HFF-Myc (cell line): ENCODE measurements at regions not wholly inside any gene's neighbourhood (a gene's known extent, or its start where the extent isn't known, plus 50 kb on each side); places are given as distances from the start of the nearest gene placed in this dataset.
A peak's percentile ranks its signal among the peaks of the same experiment; 100 is the strongest.
"Not testable (repeated sequence)": the region's sequence is repeated elsewhere in the genome, so short reads cannot be mapped to it uniquely, and the experiment has no call there.

Experiments
- DNase-seq: peaks from one replicate; pipeline ENCODE4 v3.0.0-alpha.2; 2011; ENCODE audit warnings: low read depth; ENCODE audit errors: extremely low read depth
- H3K4me3 ChIP-seq: replicated peaks from 2 replicates; pipeline ENCODE4 v1.5.1; 2011; ENCODE audit warnings: low read depth, mild to moderate bottlenecking, control low read depth, low read length
- TF ChIP-seq, protein P1 (sequence below): IDR thresholded peaks from 2 replicates; pipeline ENCODE4 v1.5.1; 2012; ENCODE audit warnings: mild to moderate bottlenecking, low read depth, low read length, control low read depth; ENCODE audit errors: missing control alignments

DNA sequence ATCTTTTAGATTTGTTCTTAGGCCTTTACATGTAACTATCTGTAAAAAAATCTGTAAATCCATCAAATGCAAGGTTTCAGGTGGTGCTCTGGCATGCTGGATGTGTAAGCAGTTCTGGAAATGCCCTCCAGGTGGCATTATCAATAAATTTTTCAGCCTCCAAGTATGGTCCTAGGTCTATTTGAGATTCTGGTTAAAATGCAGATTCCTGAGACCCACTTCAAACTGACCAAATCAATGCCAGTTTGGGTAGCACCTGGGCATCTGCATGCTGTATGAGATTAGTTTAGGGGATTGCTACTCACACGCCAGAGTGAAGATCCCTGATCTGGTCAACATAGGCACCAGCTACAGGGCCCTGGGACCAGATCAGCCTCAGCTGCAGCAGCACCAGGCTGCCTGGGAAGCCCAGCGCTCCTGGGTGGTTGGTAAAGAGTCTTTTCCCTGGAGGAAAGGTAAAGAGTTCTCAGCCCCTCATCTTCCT is 507.3 kb upstream of the CITED2 start:
- no peak overlapping the region for H3K4me3 ChIP-seq
- no peak for DNase-seq
- TF ChIP-seq, protein P1, sequence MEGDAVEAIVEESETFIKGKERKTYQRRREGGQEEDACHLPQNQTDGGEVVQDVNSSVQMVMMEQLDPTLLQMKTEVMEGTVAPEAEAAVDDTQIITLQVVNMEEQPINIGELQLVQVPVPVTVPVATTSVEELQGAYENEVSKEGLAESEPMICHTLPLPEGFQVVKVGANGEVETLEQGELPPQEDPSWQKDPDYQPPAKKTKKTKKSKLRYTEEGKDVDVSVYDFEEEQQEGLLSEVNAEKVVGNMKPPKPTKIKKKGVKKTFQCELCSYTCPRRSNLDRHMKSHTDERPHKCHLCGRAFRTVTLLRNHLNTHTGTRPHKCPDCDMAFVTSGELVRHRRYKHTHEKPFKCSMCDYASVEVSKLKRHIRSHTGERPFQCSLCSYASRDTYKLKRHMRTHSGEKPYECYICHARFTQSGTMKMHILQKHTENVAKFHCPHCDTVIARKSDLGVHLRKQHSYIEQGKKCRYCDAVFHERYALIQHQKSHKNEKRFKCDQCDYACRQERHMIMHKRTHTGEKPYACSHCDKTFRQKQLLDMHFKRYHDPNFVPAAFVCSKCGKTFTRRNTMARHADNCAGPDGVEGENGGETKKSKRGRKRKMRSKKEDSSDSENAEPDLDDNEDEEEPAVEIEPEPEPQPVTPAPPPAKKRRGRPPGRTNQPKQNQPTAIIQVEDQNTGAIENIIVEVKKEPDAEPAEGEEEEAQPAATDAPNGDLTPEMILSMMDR: peak; percentile 60

DNA sequence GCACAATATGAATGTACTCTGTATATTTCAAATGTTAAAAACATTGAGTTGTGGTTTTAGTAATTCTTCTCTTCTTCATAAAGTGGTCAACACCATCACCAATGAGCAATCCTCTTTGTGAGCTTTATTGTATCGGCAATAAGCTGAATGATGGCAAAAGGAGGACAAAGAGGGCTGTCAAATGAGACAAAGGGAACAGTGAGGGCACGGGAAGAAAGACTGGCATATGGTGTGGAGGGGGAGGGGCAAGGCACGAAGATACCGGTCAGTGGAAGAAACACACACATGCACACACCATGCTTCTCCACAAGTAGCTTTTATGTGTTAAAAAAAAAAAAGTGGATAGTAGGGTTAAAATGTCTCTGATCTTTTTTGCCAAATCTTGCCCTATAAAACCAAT is 506.8 kb upstream of the CITED2 start:
- TF ChIP-seq, protein P1: no peak
- H3K4me3 ChIP-seq: no peak overlapping the region
- no peak for DNase-seq

DNA sequence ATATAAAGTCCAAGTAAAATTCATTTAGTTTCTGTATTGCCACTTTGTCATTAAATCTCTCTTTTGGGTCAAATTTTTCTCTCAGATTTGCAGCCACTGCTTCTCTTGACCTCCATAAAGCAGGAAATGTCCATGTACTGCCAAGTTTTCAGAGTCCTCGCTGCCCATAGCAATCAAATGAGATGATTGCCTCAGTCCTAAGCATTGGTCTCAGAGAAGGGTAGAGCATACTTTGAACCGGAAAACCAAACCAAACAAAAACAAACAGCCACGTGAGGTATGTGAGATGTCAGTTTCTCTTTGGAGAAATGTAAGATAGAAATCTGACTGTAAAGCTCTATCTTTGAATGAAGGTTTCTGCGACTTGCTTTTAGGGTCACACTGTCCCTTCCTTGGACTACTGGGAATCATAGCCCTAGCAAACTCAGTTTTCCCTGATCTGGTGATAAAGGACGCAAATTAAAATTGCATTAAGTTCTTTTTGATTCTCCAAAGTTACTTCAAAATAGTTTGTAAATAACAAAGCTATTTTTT is 505.4 kb upstream of the CITED2 start:
- H3K4me3 ChIP-seq: no peak overlapping the region
- no peak for DNase-seq
- TF ChIP-seq, protein P1: no peak

GRCh38 chr6:139879241-139879640 is 504.8 kb upstream of the CITED2 start:
- DNase-seq, H3K4me3 ChIP-seq: not testable (repeated sequence)

DNA sequence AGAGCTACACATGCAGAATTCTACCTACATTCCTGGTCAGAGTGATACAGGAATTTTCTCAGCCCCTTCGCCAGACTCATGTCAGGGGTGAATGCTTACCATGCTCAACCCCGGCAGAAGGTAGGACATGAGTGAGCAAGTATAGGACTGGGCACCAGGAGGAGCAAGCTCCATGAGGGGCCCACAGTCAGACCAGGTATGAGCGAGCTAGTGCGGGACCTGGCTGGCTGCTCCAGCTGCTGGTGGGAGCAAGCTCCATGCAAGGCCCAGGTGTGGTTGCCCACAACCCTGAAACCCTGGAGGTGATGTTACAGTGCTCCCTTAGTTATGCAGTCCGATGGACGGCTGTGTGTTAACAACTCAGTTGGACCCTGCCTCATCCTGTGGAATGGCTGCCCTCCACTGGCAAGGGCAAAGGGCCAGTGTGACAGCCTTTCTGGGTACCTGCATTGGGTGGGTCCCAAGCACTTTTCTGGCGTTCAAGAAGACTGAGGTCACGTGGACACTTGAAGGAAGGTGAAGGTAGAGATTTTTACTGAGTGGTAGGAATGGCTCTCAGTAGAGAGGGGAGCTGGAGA is 503.5 kb upstream of the CITED2 start:
- TF ChIP-seq, protein P1: no peak
- no peak overlapping the region for H3K4me3 ChIP-seq
- DNase-seq: no peak

- TF ChIP-seq, protein P1: no peak
- no peak overlapping the region for H3K4me3 ChIP-seq
- no peak for DNase-seq
Observed at GRCh38 chr6:139872665-139873064, 498.2 kb upstream of the CITED2 start.

GRCh38 chr6:139871803-139872510 is 497.5 kb upstream of the CITED2 start:
- DNase-seq: no peak
- no peak overlapping the region for H3K4me3 ChIP-seq
- TF ChIP-seq, protein P1: no peak
